Ascending aorta (tissue), 2 donors: ENCODE measurements at regions not wholly inside any gene's neighbourhood (a gene's known extent, or its start where the extent isn't known, plus 50 kb on each side); places are given as distances from the start of the nearest gene placed in this dataset.

ENCODE experiments used
- DNase-seq, 2 donors: peaks; one replicate each; pipeline ENCODE4 v3.0.0-alpha.2; 2019; ENCODE audit warnings: low spot score in 2 of 2
- H3K27ac ChIP-seq, 2 donors: fragments of 200-600 bp; sonication (generic); one replicate each; pipeline ENCODE4 v1.5.1; 2016 to 2017; ENCODE audit warnings: mild to moderate bottlenecking in 1 of 2
- H3K27me3 ChIP-seq: fragments of 200-600 bp; sonication (generic); one replicate; pipeline ENCODE4 v1.5.1; 2017
- H3K36me3 ChIP-seq, 2 donors: fragments of 200-600 bp; sonication (generic); one replicate each; pipeline ENCODE4 v1.5.1; 2016
- H3K4me1 ChIP-seq, 2 donors: fragments of 200-600 bp; sonication (generic); one replicate each; pipeline ENCODE4 v1.5.1; 2016 to 2017; ENCODE audit warnings: mild to moderate bottlenecking in 1 of 2
- H3K4me3 ChIP-seq, 2 donors: fragments of 200-600 bp; sonication (generic); one replicate each; pipeline ENCODE4 v1.5.1; 2016 to 2017; ENCODE audit warnings: mild to moderate bottlenecking in 1 of 2
- H3K9me3 ChIP-seq, 2 donors: fragments of 200-600 bp; sonication (generic); one replicate each; pipeline ENCODE4 v1.5.1; 2016
- CTCF ChIP-seq, 3 experiments: fragments of 200-600 bp in 2 of 3; fragments of 450-650 bp in 1 of 3; sonication (generic) in 2 of 3; IDR thresholded peaks; one replicate each; pipeline ENCODE4 v1.5.1; 2016 to 2019; ENCODE audit warnings: antibody characterized with exemption in 3 of 3, mild to moderate bottlenecking in 1 of 3, moderate library complexity in 1 of 3
- intact Hi-C: fragments of 100-400 bp; cut with DNase I; formaldehyde crosslinking; loops from one replicate; pipeline ENCODE4 v1.15.1; 2023

DNA sequence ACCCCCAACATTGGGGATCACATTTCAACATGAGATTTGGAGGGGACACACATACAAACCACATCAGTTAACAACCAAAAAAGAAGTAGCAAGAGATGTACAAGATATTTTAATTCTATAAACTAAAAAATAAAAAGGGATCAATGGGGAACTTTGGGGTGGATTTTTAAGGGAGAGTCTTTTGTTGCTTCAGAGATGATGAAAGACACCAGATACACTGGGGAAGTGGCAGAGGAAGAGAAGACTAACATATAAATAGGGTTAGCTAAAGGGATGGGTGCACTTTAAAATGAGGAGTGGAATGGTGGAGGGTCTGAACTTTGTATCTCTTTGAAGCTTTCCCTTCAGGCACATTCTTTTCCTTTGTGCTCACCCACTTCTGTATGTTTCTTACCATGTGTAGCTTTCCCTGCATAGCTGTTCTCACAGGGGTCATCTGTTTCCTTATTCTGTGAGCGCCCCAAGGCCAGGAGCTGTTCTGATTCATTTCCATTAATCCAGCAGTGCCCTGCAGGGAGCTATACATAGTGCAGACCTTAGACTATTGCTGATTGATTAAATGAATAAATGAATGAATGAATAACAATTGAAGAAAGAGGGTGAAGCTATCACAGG, 531.6 kb upstream of the KLF4 start:
- no peak overlapping the region for H3K4me3 ChIP-seq
- no peak for DNase-seq
- no peaks in the 10 kb centered on the region for H3K27me3 ChIP-seq
- no peaks in the 10 kb centered on the region for H3K36me3 ChIP-seq
- H3K27ac ChIP-seq = no peak overlapping the region
- H3K4me1 ChIP-seq = no peaks in the 10 kb centered on the region
- no peak for TF ChIP-seq CTCF (IDR thresholded peaks at IDR 0.05)
- H3K9me3 ChIP-seq = no peaks in the 10 kb centered on the region
- intact Hi-C loops = no loop called here

- Histone ChIP-seq H3K36me3 (no peaks in the 10 kb centered on the region), H3K27me3 (no peaks in the 10 kb centered on the region), H3K4me3 (no peak overlapping the region), H3K9me3 (no peaks in the 10 kb centered on the region), H3K4me1 (no peaks in the 10 kb centered on the region), H3K27ac (no peak overlapping the region)
- TF ChIP-seq CTCF (IDR thresholded peaks at IDR 0.05) = no peak
- intact Hi-C loops = no loop called here
- no peak for DNase-seq
Measured at GRCh38 chr9:108019821-108020220, 530.3 kb upstream of the KLF4 start.

DNA sequence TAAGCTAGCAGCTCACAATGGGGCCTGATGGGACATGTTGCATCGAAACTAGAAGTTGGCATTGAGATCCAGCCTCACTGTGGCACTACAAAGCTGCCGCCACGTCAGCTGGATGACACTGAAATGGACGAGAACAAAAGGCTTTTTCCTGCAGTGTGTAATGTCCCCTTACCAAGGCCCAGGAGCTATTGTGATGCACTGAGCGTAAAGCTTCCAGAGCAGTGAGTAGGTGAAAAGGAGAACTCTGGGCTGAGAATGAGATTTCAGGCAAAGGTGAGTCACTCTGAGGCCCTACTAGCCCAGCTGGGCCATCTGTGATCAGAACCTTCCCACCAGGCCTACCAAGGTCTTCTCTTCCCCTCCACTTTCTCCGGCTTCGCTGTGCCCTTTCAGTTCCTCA, 528.1 kb upstream of the KLF4 start:
- Histone ChIP-seq H3K4me3 (no peak overlapping the region), H3K27me3 (no peaks in the 10 kb centered on the region), H3K9me3 (no peaks in the 10 kb centered on the region), H3K4me1 (no peaks in the 10 kb centered on the region), H3K36me3 (no peaks in the 10 kb centered on the region), H3K27ac (no peak overlapping the region)
- no peak for TF ChIP-seq CTCF (IDR thresholded peaks at IDR 0.05)
- intact Hi-C loops = no loop called here
- no peak for DNase-seq

DNA sequence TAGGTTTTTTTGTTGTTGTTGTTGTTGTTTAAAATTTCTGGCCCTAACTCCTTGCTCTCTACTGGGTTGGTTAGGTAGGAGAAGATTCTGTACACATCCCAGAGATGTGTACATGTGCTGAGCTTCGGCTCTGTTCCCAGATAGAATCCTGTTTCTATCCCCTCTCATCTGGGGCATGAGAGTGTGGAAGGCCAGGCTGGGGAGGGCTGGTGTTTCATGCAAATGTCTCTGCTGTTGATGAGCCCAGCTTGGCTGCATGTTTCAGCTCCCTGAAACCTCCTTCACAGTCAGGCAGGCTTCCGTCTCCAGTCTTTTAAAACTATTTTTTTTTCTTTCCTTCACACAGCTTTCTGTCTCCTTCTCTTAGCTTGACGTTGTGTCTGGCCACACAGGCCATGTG, 526.9 kb upstream of the KLF4 start:
- Histone ChIP-seq H3K4me1 (no peaks in the 10 kb centered on the region), H3K4me3 (no peak overlapping the region), H3K9me3 (no peaks in the 10 kb centered on the region), H3K36me3 (no peaks in the 10 kb centered on the region), H3K27me3 (no peaks in the 10 kb centered on the region), H3K27ac (no peak overlapping the region)
- no peak for DNase-seq
- intact Hi-C loops = no loop called here
- no peak for TF ChIP-seq CTCF (IDR thresholded peaks at IDR 0.05)

GRCh38 chr9:108015690-108016089, 526.1 kb upstream of the KLF4 start:
- Histone ChIP-seq H3K4me3 (no peak overlapping the region), H3K9me3 (no peaks in the 10 kb centered on the region), H3K27me3 (no peaks in the 10 kb centered on the region), H3K27ac (no peak overlapping the region), H3K4me1 (no peaks in the 10 kb centered on the region), H3K36me3 (no peaks in the 10 kb centered on the region)
- TF ChIP-seq CTCF (IDR thresholded peaks at IDR 0.05) = no peak
- intact Hi-C loops = no loop called here
- DNase-seq = no peak

DNA sequence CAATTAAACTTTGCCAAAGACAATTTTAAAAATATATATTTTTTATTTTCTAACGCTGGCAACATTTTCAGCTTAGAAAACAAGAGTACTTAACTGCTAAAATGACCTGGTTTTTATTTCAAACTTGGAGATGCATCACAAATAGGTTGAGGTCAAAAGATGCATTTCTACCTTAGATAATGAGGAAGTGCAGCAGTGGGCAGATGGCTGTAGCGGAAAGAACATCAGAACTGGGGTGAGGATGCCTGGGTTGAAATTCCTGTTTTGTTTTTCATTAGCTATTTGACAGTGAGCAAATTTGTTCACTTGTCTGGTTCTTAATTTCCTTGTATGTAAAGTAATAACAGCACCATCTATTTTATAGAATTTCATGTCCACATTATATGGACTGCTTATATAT, 524.8 kb upstream of the KLF4 start:
- Histone ChIP-seq H3K4me3 (no peak overlapping the region), H3K36me3 (no peaks in the 10 kb centered on the region), H3K27ac (no peak overlapping the region), H3K9me3 (no peaks in the 10 kb centered on the region), H3K27me3 (no peaks in the 10 kb centered on the region), H3K4me1 (no peaks in the 10 kb centered on the region)
- no peak for TF ChIP-seq CTCF (IDR thresholded peaks at IDR 0.05)
- intact Hi-C loops = no loop called here
- no peak for DNase-seq
